NT2/D1 (cell line): ENCODE measurements at regions not wholly inside any gene's neighbourhood (a gene's known extent, or its start where the extent isn't known, plus 50 kb on each side); places are given as distances from the start of the nearest gene placed in this dataset.

Experiments
- SUZ12 ChIP-seq: IDR thresholded peaks from 2 replicates; pipeline ENCODE4 v1.6.1; 2011; ENCODE audit not compliant: insufficient read length, insufficient read depth; ENCODE audit errors: extremely low read depth
- YY1 ChIP-seq: IDR thresholded peaks from 2 replicates; pipeline ENCODE4 v1.6.1; 2011; ENCODE audit not compliant: insufficient read length, insufficient read depth

- TF ChIP-seq YY1 (no peak), SUZ12 (no peak)
Measured at GRCh38 chr15:61768131-61768530, 292.1 kb downstream of the VPS13C start.
